EL (cell line): ENCODE measurements at regions not wholly inside any gene's neighbourhood (a gene's known extent, or its start where the extent isn't known, plus 50 kb on each side); places are given as distances from the start of the nearest gene placed in this dataset.
A peak's percentile ranks its signal among the peaks of the same experiment; 100 is the strongest.

Experiments
- DNase-seq: peaks from one replicate; pipeline ENCODE4 v3.0.0-alpha.2; 2016

GRCh38 chr15:62449638-62450037 lies 284.6 kb upstream of the C2CD4B start:
- DNase-seq = no peak

DNA sequence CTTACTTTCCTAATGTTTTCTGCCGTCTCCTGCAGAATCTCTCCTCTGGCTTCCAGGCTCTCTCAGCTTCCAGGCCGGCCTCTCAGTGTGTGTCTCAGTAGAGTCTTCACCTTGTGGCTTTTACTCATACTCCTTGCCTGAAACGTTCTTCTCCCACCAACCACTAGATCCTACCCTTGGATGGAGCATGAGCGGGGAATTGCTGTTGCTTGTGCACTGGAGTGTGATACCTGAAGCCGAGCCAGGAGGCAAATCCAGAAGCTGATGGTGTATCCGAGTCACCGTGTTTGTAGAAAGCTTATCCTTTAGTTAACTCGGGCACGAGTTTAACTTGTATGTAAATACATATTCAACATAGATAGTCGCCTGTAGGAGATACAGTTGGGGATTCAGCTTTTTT lies 285.0 kb upstream of the C2CD4B start:
- DNase-seq = no peak

DNA sequence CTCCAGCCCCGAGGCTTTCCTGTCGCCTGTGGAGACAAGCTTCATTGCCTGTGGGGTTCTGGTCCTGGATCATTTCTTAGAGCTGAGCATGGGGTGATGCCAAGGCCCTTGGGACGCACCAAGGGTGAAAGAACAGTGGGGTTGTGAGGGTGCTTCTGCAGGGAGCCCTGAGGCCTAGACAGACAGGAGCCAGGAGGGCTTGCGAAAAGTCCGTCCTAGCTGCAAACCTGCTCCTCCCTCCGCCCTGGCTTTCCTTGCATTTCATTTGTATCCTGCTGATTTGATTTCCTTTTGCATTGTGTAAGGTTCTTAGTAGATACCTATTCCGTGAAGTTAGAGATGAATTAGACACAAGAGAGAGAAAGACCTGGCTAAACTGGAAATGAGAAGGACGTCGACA lies 286.9 kb upstream of the C2CD4B start:
- no peak for DNase-seq

- no peak for DNase-seq
These were observed 287.6 kb upstream of the C2CD4B start for GRCh38 chr15:62452667-62453066.

- DNase-seq = peak; percentile 26
These were observed 288.3 kb upstream of the C2CD4B start for GRCh38 chr15:62453375-62453774.

- peak; percentile 73 for DNase-seq
These were observed 288.9 kb upstream of the C2CD4B start for GRCh38 chr15:62453981-62454380.

DNA sequence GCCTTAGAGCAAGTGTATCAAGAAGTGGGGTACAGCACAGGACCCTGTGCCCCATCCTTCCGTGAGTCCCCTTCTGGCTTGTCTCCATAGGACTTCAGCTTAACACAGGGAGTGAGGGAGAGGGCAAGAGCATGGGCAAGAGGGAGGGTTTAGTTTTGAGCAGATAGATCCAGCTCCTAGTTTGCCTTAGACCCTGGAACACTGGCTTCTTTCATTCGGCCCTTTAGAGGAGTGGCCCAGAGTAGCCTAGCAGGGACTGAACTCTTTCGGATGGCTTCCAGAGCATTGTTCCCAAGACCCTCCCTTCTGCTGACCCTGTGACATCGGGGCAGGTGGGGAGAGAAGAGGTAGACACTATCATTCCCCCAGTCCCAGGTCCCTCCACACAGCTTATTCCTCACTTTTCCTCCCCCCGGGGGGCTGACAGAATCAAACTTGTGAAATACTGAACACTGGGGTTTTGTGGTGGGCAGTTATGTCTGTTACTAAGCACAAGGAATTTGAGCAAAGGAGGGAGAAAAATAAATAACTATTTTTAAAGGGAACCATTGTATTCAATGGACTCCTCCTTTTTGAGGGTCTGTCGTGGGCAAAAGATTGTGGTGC lies 289.6 kb upstream of the C2CD4B start:
- DNase-seq = peak; percentile 39

DNA sequence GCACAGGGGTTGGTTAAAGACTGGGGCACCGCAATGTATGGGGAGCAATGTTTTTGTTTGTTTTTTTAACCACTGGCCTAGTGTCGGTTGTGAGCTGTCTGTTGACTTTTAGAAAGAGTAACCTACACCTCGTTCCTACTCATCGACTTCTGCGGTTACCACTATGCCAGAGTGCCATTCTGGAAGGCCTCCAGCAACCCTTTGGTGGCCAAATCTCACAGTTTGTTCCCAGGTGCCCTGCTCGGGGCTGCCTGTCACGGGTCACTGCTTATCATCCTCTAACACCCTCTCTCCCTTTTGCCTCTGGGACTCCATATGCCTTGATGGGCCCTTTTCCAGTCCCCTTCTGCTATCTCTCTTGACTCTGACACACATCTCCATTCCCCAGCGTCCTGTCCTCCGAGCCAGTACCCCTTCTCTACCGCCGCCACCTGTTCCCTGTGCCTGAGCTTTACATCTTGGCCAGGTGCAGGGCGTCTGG lies 290.4 kb upstream of the C2CD4B start:
- DNase-seq = peak; percentile 37

GRCh38 chr15:62456011-62456920 lies 291.2 kb upstream of the C2CD4B start:
- no peak for DNase-seq

- no peak for DNase-seq
These were observed 292.0 kb upstream of the C2CD4B start for GRCh38 chr15:62457100-62457499.

DNA sequence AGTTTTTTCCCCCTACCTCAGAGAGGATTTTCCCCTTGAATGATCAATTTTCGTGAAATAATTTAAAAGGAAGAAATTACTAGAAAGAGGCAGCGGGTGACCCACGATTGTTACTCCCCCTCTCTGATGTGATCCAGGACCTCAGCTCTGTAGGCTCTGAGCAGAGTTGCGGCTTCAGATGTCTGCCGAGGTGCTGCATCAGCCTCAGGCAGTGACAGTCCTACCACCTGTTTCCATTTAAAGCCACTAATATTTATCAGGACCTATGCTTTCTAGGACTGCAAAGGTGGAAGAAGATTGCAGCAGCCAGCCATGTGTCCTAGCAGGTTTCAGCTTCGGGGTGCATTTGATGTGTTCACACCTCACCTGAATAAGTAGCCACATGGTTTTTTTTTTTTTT lies 294.8 kb upstream of the C2CD4B start:
- DNase-seq = no peak

DNA sequence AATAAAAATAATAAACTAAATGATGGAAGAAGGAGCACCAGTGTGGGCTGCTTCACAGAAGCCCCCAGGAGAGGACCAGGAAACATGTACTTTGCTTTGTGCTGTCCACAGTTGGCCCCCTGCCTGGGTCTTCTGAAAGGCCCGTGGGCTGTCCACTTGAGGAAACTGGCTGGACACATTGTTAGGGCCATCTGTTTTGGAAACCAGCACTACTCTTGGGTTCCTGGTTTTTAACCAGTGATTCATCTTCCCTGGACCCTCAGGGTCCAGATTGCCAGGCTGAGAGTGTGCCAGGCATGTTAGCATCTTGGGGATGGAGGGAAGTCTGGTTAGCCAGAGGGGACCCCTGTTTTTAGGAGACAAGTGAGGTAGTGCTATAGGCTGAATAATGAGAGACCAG lies 297.2 kb upstream of the C2CD4B start:
- DNase-seq = peak; percentile 64

DNA sequence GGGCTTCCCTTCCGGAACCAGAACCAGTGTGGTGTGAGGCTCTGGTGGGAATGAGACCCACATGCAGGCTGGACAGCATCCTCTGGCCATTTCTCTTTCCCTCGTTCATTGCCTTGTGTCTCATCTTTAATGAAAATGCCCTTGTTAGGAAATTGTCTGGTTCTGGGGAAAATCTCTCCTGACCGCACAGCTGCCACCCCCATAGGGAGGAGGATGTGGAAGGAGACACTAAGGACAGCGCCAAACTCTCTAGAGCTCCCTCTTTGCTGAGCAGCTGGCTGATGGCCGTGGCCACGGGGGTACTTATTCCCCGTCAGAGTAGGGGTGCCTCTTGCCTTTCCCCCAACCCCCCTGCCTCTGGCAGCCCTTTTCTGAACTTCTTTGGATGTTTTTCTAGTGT lies 297.6 kb upstream of the C2CD4B start:
- peak; percentile 45 for DNase-seq

- DNase-seq = peak; percentile 92
These were observed 299.6 kb upstream of the C2CD4B start for GRCh38 chr15:62464705-62465104.

DNA sequence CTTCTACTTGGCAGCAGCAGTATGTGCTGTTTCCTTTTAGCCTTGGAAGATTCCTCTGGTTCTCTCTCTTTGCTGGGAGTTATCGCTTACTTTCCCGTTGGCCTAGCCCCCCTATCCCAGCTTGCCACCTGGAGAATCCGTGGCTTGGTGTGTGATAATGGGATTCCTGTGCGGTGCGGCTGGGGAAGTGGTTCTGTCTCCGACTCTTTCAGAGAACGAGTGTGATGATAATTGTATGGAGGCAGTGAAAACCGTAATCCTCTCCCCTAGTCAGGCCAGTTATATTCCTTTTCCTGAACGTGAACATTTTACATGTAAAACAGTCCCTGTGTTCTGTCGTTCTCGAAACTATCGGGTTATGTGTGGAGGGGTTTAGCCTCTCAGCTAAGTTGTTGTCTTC lies 300.1 kb upstream of the C2CD4B start:
- DNase-seq = no peak

- no peak for DNase-seq
These were observed 304.4 kb upstream of the C2CD4B start for GRCh38 chr15:62469478-62469873.

GRCh38 chr15:62469874-62470688 lies 305.0 kb upstream of the C2CD4B start:
- DNase-seq = peak; percentile 87

- DNase-seq = peak; percentile 36
These were observed 307.7 kb upstream of the C2CD4B start for GRCh38 chr15:62472616-62473299.

DNA sequence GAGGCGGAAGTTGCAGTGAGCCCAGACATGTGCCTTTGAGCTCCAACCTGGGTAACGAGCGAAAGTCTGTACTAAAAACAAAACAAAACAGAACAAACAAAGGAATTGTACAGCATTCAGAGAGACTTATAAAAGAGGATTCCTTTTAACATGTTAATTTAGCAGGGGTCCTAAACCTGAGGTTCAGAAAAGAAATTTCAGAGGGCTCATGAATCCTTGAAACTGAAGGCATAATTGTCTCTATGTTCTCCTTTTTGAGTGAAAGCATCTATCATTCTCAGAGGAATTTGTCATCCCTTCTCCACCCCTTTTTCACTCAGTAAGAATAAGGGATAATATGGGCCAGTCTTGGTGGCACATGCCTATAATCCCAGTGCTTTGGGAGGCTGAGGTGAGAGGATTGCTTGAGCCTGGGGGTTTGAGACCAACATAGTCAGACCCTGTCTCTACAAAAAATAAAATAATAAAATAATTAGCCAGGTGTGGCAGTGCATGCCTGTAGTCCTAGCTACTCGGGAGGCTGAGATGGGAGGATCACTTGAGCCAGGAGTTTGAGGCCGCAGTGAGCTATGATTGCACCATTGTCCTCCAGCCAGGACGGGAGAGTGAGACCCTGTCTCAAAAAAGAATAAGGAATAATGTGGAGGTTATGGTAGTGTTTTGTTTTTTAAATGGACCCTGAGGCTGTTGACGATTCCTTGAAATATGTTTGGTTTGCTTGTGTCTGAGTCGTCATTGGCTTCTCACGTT lies 309.1 kb upstream of the C2CD4B start:
- DNase-seq = no peak

GRCh38 chr15:62474771-62475124 lies 309.7 kb upstream of the C2CD4B start:
- DNase-seq = peak; percentile 29

DNA sequence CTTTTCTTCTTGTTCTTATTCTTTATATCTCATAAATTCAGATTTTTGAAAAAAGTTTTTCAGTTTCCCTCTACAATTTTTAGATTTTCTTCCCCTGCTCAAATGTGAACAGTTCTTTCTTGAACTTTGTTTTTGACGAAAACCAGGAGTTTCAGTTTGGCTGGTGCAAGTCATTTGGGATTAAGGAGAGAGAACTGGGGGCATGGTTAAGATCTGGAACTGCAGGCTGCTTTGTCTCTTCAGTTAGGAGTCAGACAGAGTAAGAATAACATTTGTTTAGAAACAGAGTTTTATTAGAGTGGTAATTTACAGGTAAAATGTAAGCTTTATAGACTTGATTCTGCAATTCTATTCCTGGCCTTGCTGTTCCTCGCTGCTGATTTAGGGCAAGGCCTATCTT lies 310.5 kb upstream of the C2CD4B start:
- no peak for DNase-seq

GRCh38 chr15:62476163-62476562 lies 311.1 kb upstream of the C2CD4B start:
- no peak for DNase-seq
